Lung (tissue), 11 donors: ENCODE measurements at regions not wholly inside any gene's neighbourhood (a gene's known extent, or its start where the extent isn't known, plus 50 kb on each side); places are given as distances from the start of the nearest gene placed in this dataset.

Source experiments
- ATAC-seq: fragments of 200-7000 bp; cut with Tn5 transposase; one replicate; pipeline ENCODE4 v1.9.1; 2020; ENCODE audit warnings: moderate number of reproducible peaks; ENCODE audit not compliant: insufficient read depth, low FRiP score
- DNase-seq, 3 donors: peaks; one replicate each; pipeline ENCODE4 v3.0.0-alpha.2; 2013 to 2017
- H3K27ac ChIP-seq, 2 donors: one replicate each; pipeline ENCODE4 v1.5.1; 2013; ENCODE audit warnings: mild to moderate bottlenecking in 2 of 2, moderate library complexity in 2 of 2, control low read depth in 1 of 2, inconsistent platforms in 1 of 2, low read depth in 1 of 2, low read length in 1 of 2
- H3K27me3 ChIP-seq, 3 donors: one replicate each; pipeline ENCODE4 v1.5.1; 2013; ENCODE audit warnings: low read length in 2 of 3; ENCODE audit not compliant: control insufficient read depth in 3 of 3, insufficient read depth in 3 of 3
- H3K36me3 ChIP-seq, 4 donors: one replicate each; pipeline ENCODE4 v1.5.1; 2013; ENCODE audit warnings: low read length in 4 of 4, mild to moderate bottlenecking in 1 of 4, moderate library complexity in 1 of 4; ENCODE audit not compliant: control insufficient read depth in 4 of 4, insufficient read depth in 4 of 4
- H3K4me1 ChIP-seq, 5 donors: one replicate each; pipeline ENCODE4 v1.5.1; 2013; ENCODE audit warnings: low read length in 5 of 5, mild to moderate bottlenecking in 2 of 5, moderate library complexity in 1 of 5; ENCODE audit not compliant: control insufficient read depth in 5 of 5, insufficient read depth in 5 of 5
- H3K4me3 ChIP-seq: one replicate; pipeline ENCODE4 v1.5.1; 2013; ENCODE audit warnings: mild to moderate bottlenecking, control low read depth, moderate library complexity
- H3K9ac ChIP-seq, 2 donors: one replicate each; pipeline ENCODE4 v1.5.1; 2013; ENCODE audit warnings: low read length in 2 of 2, control low read depth in 1 of 2; ENCODE audit not compliant: insufficient read depth in 1 of 2
- H3K9me3 ChIP-seq, 4 donors: one replicate each; pipeline ENCODE4 v1.5.1; 2013; ENCODE audit warnings: low read length in 3 of 4, mild to moderate bottlenecking in 1 of 4, moderate library complexity in 1 of 4; ENCODE audit not compliant: control insufficient read depth in 4 of 4, insufficient read depth in 3 of 4
- CTCF ChIP-seq: IDR thresholded peaks from 2 replicates; pipeline ENCODE4 v1.5.1; 2012; ENCODE audit warnings: mild to moderate bottlenecking; ENCODE audit errors: control extremely low read depth, extremely low read depth
- WGBS, 2 donors: extraction: QIAGEN DNeasy Blood & Tissue Kit; methylation state at CpG; one replicate each; pipeline ENCODE4 v1.1.7; 2013; 5-methylcytosine and 5-hydroxymethylcytosine counted together
- donor health status: control.
- donor health status: control.
- donor health status: Bipolar disorder and iron deficiency.
- donor health status: healthy.
- donor health status: DM: yes; HTN: yes; CAD: no.

- 78 to 83% methylated on average over 4 of the region's 4 CpGs for WGBS, 2 donors
- no peaks in the 10 kb centered on the region for H3K4me1 ChIP-seq
- DNase-seq (no peak), ATAC-seq (no peak)
- H3K27ac ChIP-seq, result no peak overlapping the region
- no peak overlapping the region for H3K9ac ChIP-seq
- no peaks in the 10 kb centered on the region for H3K36me3 ChIP-seq
- no peak for TF ChIP-seq CTCF
- H3K4me3 ChIP-seq, result no peak overlapping the region
- no peaks in the 10 kb centered on the region for H3K9me3 ChIP-seq
- H3K27me3 ChIP-seq, result no peaks in the 10 kb centered on the region
Observed at GRCh38 chr4:60531776-60532379, 668.2 kb upstream of the ADGRL3 start.

GRCh38 chr4:60544981-60545380 lies 655.1 kb upstream of the ADGRL3 start:
- WGBS, 2 donors, result 57 to 63% methylated on average over 3 of the region's 3 CpGs
- no peak overlapping the region for H3K27ac ChIP-seq
- H3K4me3 ChIP-seq, result no peak overlapping the region
- no peak overlapping the region for H3K9ac ChIP-seq
- peaks cover 0 to 2% (median 0%) of the 10 kb centered on the region in 4 donors for H3K9me3 ChIP-seq
- no peak for ATAC-seq
- H3K36me3 ChIP-seq, result no peaks in the 10 kb centered on the region
- peak in 1 of 3 donors; percentile 6 for DNase-seq
- no peaks in the 10 kb centered on the region for H3K27me3 ChIP-seq
- no peaks in the 10 kb centered on the region for H3K4me1 ChIP-seq
- no peak for TF ChIP-seq CTCF

- Histone ChIP-seq H3K4me3 (no peak overlapping the region), H3K36me3 (no peaks in the 10 kb centered on the region), H3K4me1 (no peaks in the 10 kb centered on the region), H3K27me3 (no peaks in the 10 kb centered on the region), H3K27ac (no peak overlapping the region), H3K9ac (no peak overlapping the region), H3K9me3 (no peaks in the 10 kb centered on the region)
- DNase-seq, result peak; percentile 42 to 84 (median 66)
- TF ChIP-seq CTCF, result no peak
- WGBS, 2 donors, result 49 to 61% methylated on average over 2 of the region's 2 CpGs
- ATAC-seq, result no peak
Observed at GRCh38 chr4:60562334-60562733, 637.8 kb upstream of the ADGRL3 start.

GRCh38 chr4:60565558-60565957 lies 634.6 kb upstream of the ADGRL3 start:
- Histone ChIP-seq H3K9ac (no peak overlapping the region), H3K4me3 (no peak overlapping the region), H3K27me3 (no peaks in the 10 kb centered on the region), H3K36me3 (no peaks in the 10 kb centered on the region), H3K4me1 (no peaks in the 10 kb centered on the region), H3K27ac (no peak overlapping the region), H3K9me3 (peaks cover 0 to 3% (median 0%) of the 10 kb centered on the region in 4 donors)
- no peak for TF ChIP-seq CTCF
- 93% methylated on average over 7 of the region's 7 CpGs for WGBS, 2 donors
- DNase-seq (no peak), ATAC-seq (no peak)
